OCI-LY7 (cell line): ENCODE measurements at regions not wholly inside any gene's neighbourhood (a gene's known extent, or its start where the extent isn't known, plus 50 kb on each side); places are given as distances from the start of the nearest gene placed in this dataset.

Source experiments
- BruUV-seq: library from RNA; stranded (reverse); fragments of 400-500 nt; replicated peaks from 2 replicates; lab custom pipeline; 2021; lab: Mats Ljungman, UMichigan
- CTCF ChIA-PET: fragments of 300-600 bp; sonication (Branson Sonifier 250); formaldehyde crosslinking; loops from one replicate; lab custom pipeline; 2022; ENCODE audit warnings: antibody characterized with exemption; ENCODE audit not compliant: unreplicated experiment; lab: Charles Lee
- POLR2A ChIA-PET: fragments of 300-600 bp; sonication (Branson Sonifier 250); formaldehyde crosslinking; loops from one replicate; lab custom pipeline; 2022; ENCODE audit warnings: antibody characterized with exemption; lab: Charles Lee
- DNase-seq: peaks from one replicate; pipeline ENCODE4 v3.0.0-alpha.2; 2015; ENCODE audit warnings: low spot score
- H2AFZ ChIP-seq: fragments of 200-600 bp; sonication (generic), shearing (Covaris generic); 2 replicates; pipeline ENCODE4 v1.6.1; 2014; ENCODE audit warnings: mild to moderate bottlenecking, antibody characterized with exemption, low read length, moderate library complexity
- H3K27ac ChIP-seq: fragments of 200-600 bp; sonication (generic); 2 replicates; pipeline ENCODE4 v1.5.1; 2014; ENCODE audit warnings: mixed run types, low read depth, mild to moderate bottlenecking, moderate library complexity, low read length, inconsistent platforms; ENCODE audit not compliant: poor library complexity, severe bottlenecking
- H3K36me3 ChIP-seq: fragments of 200-600 bp; sonication (generic); 2 replicates; pipeline ENCODE4 v1.6.1; 2014; ENCODE audit warnings: mild to moderate bottlenecking, antibody characterized with exemption, low read length, moderate library complexity, mixed read lengths; ENCODE audit not compliant: insufficient read depth
- H3K4me1 ChIP-seq: fragments of 200-600 bp; sonication (generic); 2 replicates; pipeline ENCODE4 v1.5.1; 2014; ENCODE audit warnings: mild to moderate bottlenecking, low read length; ENCODE audit not compliant: insufficient read depth, poor library complexity, severe bottlenecking
- H3K4me2 ChIP-seq: fragments of 200-600 bp; sonication (generic); 2 replicates; pipeline ENCODE4 v1.6.1; 2014; ENCODE audit warnings: mild to moderate bottlenecking, low read length
- H3K4me3 ChIP-seq: fragments of 200-600 bp; sonication (generic); 2 replicates; pipeline ENCODE4 v1.5.1; 2014; ENCODE audit warnings: mild to moderate bottlenecking, low read depth, low read length; ENCODE audit not compliant: poor library complexity, severe bottlenecking
- H3K79me2 ChIP-seq: fragments of 200-600 bp; sonication (generic); 2 replicates; pipeline ENCODE4 v1.6.1; 2016; ENCODE audit warnings: low read depth, mild to moderate bottlenecking, low read length, moderate library complexity, mixed read lengths; ENCODE audit not compliant: insufficient read depth
- H3K9me2 ChIP-seq: fragments of 200-600 bp; sonication (generic); 2 replicates; pipeline ENCODE4 v1.6.1; 2016; ENCODE audit warnings: mild to moderate bottlenecking, low read length, mixed read lengths; ENCODE audit not compliant: insufficient read depth
- H3K9me3 ChIP-seq: fragments of 200-600 bp; sonication (generic); 2 replicates; pipeline ENCODE4 v1.6.1; 2014; ENCODE audit warnings: mild to moderate bottlenecking, mixed run types, low read length, mixed read lengths
- H4K20me1 ChIP-seq: fragments of 200-600 bp; sonication (generic); 2 replicates; pipeline ENCODE4 v1.6.1; 2014; ENCODE audit warnings: mild to moderate bottlenecking, antibody characterized with exemption, low read length, moderate library complexity, mixed read lengths; ENCODE audit not compliant: insufficient read depth
- EZH2phosphoT487 ChIP-seq: fragments of 200-600 bp; sonication (generic); IDR thresholded peaks from 2 replicates; pipeline ENCODE4 v1.6.1; 2018; ENCODE audit warnings: low read depth, borderline replicate concordance, mild to moderate bottlenecking, mixed run types, antibody characterized with exemption, low read length, moderate library complexity, mixed read lengths
- intact Hi-C: fragments of 100-400 bp; cut with micrococcal nuclease; formaldehyde crosslinking; loops from one replicate; pipeline ENCODE4 v1.10.0; 2022; ENCODE audit not compliant: unreplicated experiment
- TF ChIP-seq, protein P1 (sequence below): fragments of 200-600 bp; sonication (generic); conservative IDR thresholded peaks from 2 replicates; pipeline ENCODE4 v1.5.1; 2014; ENCODE audit warnings: mild to moderate bottlenecking, antibody characterized with exemption, low read length, moderate library complexity, mixed read lengths

GRCh38 chr4:145252190-145252589 lies 71.8 kb upstream of the OTUD4 start:
- Histone ChIP-seq H3K79me2 (no peaks in the 10 kb centered on the region), H3K27ac (no peak overlapping the region), H3K9me2 (no peaks in the 10 kb centered on the region), H2AFZ (no peak overlapping the region), H3K4me1 (no peaks in the 10 kb centered on the region), H3K4me3 (no peak overlapping the region), H3K9me3 (no peaks in the 10 kb centered on the region), H3K36me3 (no peaks in the 10 kb centered on the region), H3K4me2 (no peak overlapping the region), H4K20me1 (no peaks in the 10 kb centered on the region)
- TF ChIP-seq EZH2phosphoT487, result no peak
- TF ChIP-seq, protein P1, sequence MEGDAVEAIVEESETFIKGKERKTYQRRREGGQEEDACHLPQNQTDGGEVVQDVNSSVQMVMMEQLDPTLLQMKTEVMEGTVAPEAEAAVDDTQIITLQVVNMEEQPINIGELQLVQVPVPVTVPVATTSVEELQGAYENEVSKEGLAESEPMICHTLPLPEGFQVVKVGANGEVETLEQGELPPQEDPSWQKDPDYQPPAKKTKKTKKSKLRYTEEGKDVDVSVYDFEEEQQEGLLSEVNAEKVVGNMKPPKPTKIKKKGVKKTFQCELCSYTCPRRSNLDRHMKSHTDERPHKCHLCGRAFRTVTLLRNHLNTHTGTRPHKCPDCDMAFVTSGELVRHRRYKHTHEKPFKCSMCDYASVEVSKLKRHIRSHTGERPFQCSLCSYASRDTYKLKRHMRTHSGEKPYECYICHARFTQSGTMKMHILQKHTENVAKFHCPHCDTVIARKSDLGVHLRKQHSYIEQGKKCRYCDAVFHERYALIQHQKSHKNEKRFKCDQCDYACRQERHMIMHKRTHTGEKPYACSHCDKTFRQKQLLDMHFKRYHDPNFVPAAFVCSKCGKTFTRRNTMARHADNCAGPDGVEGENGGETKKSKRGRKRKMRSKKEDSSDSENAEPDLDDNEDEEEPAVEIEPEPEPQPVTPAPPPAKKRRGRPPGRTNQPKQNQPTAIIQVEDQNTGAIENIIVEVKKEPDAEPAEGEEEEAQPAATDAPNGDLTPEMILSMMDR, result no peak
- intact Hi-C loops, result no loop called here
- BruUV-seq, result no TSS peak
- CTCF ChIA-PET, result no interaction called here
- no peak for DNase-seq
- POLR2A ChIA-PET, result no interaction called here

DNA sequence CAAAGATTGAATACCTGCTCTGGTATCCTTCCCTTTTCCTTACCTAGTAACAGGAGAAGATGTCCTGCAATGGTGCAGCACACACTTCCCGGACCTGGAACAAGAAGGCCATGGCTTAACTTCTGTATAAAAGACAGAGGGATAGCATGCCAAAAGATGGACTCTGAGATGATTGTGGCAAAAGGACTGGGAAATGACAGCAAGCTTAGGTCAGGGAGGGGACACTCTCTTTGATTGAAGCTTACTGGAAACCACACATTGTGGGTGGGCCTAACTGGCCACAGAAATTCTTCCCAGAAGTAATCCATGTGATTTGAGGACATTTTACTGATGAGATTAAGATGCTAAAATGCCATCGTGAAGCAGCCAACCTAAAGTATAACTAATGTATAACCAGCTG lies 71.0 kb upstream of the OTUD4 start:
- no TSS peak for BruUV-seq
- no peak for DNase-seq
- Histone ChIP-seq H3K4me3 (no peak overlapping the region), H3K27ac (no peak overlapping the region), H3K79me2 (no peaks in the 10 kb centered on the region), H3K4me1 (no peaks in the 10 kb centered on the region), H3K9me3 (no peaks in the 10 kb centered on the region), H2AFZ (no peak overlapping the region), H3K9me2 (no peaks in the 10 kb centered on the region), H4K20me1 (no peaks in the 10 kb centered on the region), H3K4me2 (no peak overlapping the region), H3K36me3 (no peaks in the 10 kb centered on the region)
- no peak for TF ChIP-seq EZH2phosphoT487
- TF ChIP-seq, protein P1, result no peak
- intact Hi-C loops, result no loop called here
- ChIA-PET CTCF (no interaction called here), POLR2A (no interaction called here)

- Histone ChIP-seq H4K20me1 (no peaks in the 10 kb centered on the region), H2AFZ (no peak overlapping the region), H3K4me3 (no peak overlapping the region), H3K9me2 (no peaks in the 10 kb centered on the region), H3K36me3 (no peaks in the 10 kb centered on the region), H3K79me2 (no peaks in the 10 kb centered on the region), H3K9me3 (peaks cover 6% of the 10 kb centered on the region; the same call in 1 of the 2 replicates), H3K27ac (no peak overlapping the region), H3K4me2 (no peak overlapping the region), H3K4me1 (no peaks in the 10 kb centered on the region)
- intact Hi-C loops, result no loop called here
- BruUV-seq, result no TSS peak
- POLR2A ChIA-PET, result no interaction called here
- DNase-seq, result no peak
- CTCF ChIA-PET, result no interaction called here
- no peak for TF ChIP-seq EZH2phosphoT487
- TF ChIP-seq, protein P1, result no peak
Observed at GRCh38 chr4:145248971-145249370, 68.6 kb upstream of the OTUD4 start.
